GM13976 (cell line): ENCODE measurements at regions not wholly inside any gene's neighbourhood (a gene's known extent, or its start where the extent isn't known, plus 50 kb on each side); places are given as distances from the start of the nearest gene placed in this dataset.

Experiments
- DNase-seq: peaks from one replicate; pipeline ENCODE4 v3.0.0; 2012; ENCODE audit warnings: low spot score
- in situ Hi-C: fragments of 300-500 bp; cut with MboI; formaldehyde crosslinking; loops from one replicate; pipeline ENCODE4 v1.12.0; 2022; ENCODE audit warnings: low sequenced_read_pairs, mixed read lengths, inconsistent platforms; ENCODE audit not compliant: unreplicated experiment
- TF ChIP-seq, protein P1 (sequence below): IDR thresholded peaks from 2 replicates; pipeline ENCODE4 v1.5.1; 2012; ENCODE audit warnings: borderline replicate concordance, mild to moderate bottlenecking; ENCODE audit not compliant: insufficient read depth; ENCODE audit errors: extremely low read depth, missing control alignments, control extremely low read depth

DNA sequence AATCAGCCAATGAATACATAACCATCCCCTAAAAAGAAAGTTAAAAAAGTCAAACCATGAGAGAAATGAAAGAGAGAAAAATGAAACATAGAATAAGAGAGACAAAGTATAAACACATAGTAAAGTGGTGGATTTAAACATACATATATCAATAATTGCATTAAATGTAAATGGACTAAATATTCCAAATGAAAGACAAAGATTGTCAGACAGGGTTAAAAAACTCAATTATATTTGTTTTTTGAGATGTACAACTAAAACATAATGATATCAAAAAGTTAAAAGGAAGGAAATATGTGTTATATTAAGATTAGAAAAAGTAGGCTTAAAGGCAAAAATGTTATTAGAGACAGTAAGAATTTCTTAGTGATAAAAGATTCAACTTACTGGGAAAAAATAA is 83.8 kb upstream of the CELF4 start:
- TF ChIP-seq, protein P1, sequence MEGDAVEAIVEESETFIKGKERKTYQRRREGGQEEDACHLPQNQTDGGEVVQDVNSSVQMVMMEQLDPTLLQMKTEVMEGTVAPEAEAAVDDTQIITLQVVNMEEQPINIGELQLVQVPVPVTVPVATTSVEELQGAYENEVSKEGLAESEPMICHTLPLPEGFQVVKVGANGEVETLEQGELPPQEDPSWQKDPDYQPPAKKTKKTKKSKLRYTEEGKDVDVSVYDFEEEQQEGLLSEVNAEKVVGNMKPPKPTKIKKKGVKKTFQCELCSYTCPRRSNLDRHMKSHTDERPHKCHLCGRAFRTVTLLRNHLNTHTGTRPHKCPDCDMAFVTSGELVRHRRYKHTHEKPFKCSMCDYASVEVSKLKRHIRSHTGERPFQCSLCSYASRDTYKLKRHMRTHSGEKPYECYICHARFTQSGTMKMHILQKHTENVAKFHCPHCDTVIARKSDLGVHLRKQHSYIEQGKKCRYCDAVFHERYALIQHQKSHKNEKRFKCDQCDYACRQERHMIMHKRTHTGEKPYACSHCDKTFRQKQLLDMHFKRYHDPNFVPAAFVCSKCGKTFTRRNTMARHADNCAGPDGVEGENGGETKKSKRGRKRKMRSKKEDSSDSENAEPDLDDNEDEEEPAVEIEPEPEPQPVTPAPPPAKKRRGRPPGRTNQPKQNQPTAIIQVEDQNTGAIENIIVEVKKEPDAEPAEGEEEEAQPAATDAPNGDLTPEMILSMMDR, result no peak
- in situ Hi-C loops, result no loop called here
- no peak for DNase-seq

DNA sequence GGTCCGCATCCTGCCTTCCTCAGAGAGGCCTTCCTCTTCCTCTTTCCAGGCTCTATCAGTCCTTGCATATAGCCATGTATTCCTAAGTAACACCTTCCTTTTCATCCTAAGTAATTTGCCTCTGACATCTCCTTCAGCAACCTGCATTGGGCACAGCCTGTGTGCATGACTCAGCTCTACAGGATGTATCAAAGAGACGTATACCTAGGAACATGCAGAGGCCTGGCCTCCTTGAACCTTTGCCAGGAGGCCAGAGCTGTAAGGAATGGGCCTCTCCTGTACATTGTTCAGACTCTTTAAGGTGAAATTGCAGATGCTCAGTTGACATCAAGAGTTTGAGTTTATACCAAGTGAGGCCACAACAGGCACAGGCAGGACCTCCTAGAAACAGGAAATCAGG is 76.0 kb upstream of the CELF4 start:
- DNase-seq, result no peak
- in situ Hi-C loops, result no loop called here
- TF ChIP-seq, protein P1, result no peak

DNA sequence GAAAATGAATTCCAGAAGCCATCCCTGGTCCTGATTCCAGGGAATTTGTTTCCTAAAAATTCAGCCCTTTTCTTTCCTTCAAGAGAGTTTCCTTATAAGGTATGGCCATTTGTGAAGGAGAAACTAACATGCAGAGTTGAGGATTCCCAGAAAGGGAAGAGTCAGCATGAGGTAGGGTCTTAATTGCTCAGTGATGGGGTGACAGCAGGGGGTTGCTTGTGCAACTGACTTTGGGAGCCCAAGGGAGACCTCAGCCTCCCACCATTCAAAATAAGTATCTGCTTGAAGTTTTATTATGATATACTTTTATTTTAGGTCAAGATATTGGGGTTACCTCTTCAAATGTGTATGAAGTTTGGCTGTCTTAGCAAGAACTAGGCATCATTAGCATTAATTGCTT is 74.9 kb upstream of the CELF4 start:
- no peak for DNase-seq
- in situ Hi-C loops, result no loop called here
- TF ChIP-seq, protein P1, result no peak

DNA sequence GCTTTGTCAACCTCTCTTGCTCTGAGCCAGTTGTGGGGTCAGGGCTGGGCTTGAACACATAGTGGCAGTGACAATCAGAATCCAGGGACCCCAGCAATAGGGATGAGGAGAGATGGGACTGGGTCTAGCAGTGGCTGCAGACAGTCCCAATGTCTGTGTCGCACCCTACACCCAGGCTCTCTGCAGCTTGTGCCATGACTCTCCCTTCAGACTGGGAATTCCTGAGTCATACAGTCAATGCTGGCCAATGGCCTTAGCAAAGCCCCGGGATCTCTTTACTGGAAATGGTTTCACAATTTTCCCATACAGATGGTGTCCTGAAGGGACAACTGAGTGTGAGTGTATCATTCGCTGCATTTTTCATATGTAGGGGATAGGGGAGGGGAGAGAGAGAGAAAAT is 74.2 kb upstream of the CELF4 start:
- no peak for DNase-seq
- TF ChIP-seq, protein P1, result no peak
- in situ Hi-C loops, result no loop called here

DNA sequence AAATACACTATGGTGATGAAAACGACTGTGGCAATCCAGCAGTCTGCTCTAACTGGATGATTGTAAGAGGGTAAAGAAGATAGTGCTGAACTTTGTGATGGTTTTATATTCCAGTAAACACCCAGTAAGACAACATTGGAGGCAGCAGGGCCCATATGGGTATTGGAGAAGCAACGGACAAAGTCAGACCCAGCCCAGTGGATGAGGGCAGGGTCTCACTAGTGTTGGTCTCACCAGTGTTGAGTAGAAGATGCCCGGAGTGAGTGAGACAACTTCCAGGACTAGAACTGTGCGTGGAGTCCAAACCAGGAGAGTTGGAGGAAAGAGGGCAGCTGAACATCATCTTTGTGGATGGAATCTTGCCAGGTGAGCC is 71.9 kb upstream of the CELF4 start:
- no peak for DNase-seq
- in situ Hi-C loops, result no loop called here
- TF ChIP-seq, protein P1, result no peak

DNA sequence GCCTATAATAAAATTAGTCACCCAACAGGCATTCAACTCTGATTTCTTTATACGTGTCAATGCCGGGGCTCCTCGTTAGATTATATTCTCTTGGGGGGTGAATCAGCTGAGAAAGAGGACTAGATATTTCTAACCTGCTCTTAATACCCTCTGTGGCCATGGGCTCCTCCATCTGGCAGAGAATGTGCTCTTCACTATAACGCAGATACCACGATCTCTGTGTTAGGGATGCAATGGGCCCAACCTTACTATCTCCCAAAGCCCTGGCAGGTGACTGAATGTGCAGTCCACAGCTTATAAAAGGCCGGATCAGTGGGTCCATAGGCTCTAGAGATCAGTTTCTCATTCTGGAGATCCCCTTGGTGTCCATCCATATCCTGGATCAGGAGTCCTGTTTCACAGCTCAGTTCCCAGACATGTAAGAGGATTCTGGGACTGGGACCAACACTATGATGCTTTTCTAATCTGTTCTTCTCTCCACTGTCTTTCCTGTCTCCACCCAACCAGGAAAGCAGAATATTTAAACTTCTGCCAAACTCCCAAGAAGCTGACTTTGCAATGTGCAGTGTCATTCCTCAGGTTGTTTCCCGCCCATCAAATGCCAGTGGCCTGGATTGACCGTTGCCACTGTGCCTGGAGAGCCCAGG is 71.4 kb upstream of the CELF4 start:
- TF ChIP-seq, protein P1, result no peak
- in situ Hi-C loops, result no loop called here
- DNase-seq, result no peak

DNA sequence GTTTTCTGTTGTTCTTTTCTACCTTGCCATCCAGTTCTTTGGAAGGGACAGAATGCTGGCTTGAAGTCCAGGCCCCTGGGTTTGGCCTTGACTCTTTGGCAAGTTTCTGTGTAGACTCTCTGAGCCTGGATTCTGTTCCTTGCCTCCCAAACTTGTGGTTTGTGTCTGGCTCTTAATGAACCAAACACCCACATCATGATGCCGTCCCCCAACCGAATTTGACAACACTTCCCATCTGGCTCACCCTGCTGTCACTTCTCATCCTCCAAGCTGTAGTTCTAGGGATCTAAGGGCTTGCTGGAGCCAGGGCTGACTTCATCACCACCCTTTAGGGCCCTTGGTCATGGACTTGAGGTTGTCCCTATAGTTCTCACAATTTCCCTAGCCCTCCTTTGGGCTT is 68.9 kb upstream of the CELF4 start:
- DNase-seq, result no peak
- TF ChIP-seq, protein P1, result no peak
- in situ Hi-C loops, result no loop called here
